ENCODE measurements at regions not wholly inside any gene's neighbourhood (a gene's known extent, or its start where the extent isn't known, plus 50 kb on each side); places are given as distances from the start of the nearest gene placed in this dataset.

GRCh38 chr6:95243053-95243452 is 334.3 kb upstream of the MANEA start:
- DNase-seq: no peak
- no peaks in the 10 kb centered on the region for H3K36me3 Mint-ChIP-seq (ENCODE audit: insufficient read depth)
- no peak overlapping the region for H3K4me3 Mint-ChIP-seq

DNA sequence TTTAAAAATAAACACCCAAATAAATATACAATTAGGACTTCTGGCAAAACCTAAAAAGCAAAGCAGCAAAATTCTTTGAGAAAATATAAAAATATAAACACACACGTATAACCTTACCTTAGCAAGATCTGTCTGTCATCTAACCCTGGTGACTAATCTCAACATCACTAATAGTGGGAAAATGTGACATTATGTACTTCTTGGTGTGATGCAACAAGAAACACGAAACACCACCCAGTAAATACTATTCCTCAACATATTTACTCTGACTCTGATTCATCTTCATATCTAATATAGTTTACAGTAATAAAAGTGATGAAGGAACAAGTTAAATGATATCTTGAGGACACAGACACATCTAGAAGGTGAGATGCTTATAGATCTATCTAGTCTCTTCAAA is 332.6 kb upstream of the MANEA start:
- H3K9me3 Mint-ChIP-seq: no peaks in the 10 kb centered on the region
- ATAC-seq: no peak

More at GRCh38 chr6:95243053-95243452, 334.3 kb upstream of the MANEA start:
- Mint-ChIP-seq H3K9me3 (no peaks in the 10 kb centered on the region), H3K4me1 (ENCODE audit: low read depth) (no peaks in the 10 kb centered on the region), H3K27me3 (ENCODE audit: low read depth) (peaks cover 2% of the 10 kb centered on the region)
- ATAC-seq: no peak

DNA sequence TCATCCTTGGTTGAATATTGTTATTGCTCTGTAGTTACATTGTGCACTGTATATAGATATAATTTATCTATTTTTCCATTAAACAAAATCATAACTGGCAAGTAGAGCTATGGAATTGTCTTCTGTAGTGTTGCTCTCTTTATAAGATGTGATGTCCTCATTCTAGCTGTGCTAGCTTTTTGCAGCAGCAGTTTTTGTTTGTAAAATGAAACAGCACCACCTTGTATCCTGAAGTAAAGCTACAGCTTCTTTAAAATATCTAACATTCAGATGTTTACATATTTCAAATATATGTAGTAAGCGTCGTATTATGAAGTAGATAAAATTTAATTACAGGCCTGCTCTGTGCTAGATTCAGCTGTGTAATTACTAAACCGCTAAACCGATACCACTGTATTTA is 328.8 kb upstream of the MANEA start:
- DNase-seq (no peak), ATAC-seq (no peak)
- no peaks in the 10 kb centered on the region for H3K4me1 Mint-ChIP-seq (ENCODE audit: low read depth)
- no peaks in the 10 kb centered on the region for H3K9me3 Mint-ChIP-seq
- H3K27me3 Mint-ChIP-seq (ENCODE audit: low read depth): no peaks in the 10 kb centered on the region
- H3K4me3 Mint-ChIP-seq: no peak overlapping the region
- no peaks in the 10 kb centered on the region for H3K36me3 Mint-ChIP-seq (ENCODE audit: insufficient read depth)

More for the DNA sequence above, 332.6 kb upstream of the MANEA start:
- no peaks in the 10 kb centered on the region for H3K36me3 Mint-ChIP-seq (ENCODE audit: insufficient read depth)
- H3K4me1 Mint-ChIP-seq (ENCODE audit: low read depth): no peaks in the 10 kb centered on the region
- DNase-seq: no peak
- peaks cover 2% of the 10 kb centered on the region for H3K27me3 Mint-ChIP-seq (ENCODE audit: low read depth)
- H3K4me3 Mint-ChIP-seq: no peak overlapping the region

DNA sequence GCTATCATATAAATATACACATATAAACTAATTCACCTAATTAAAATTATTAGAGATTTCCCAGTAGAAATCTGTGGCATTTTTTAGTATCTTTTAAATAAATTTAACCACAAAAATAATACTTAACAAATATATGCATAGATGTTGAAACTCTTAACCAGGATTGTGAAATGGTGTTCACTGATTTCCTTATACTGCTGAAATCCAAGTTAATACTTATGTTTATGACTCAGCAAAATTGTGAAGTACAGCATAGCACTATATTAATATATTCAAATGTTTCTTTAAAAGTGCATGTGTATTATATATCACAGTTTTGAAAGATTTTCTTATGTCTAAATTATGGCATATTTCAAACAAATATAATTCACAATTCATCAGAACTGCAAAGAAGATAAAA is 328.2 kb upstream of the MANEA start:
- ATAC-seq (no peak), DNase-seq (no peak)
- no peak overlapping the region for H3K4me3 Mint-ChIP-seq
- no peaks in the 10 kb centered on the region for H3K4me1 Mint-ChIP-seq (ENCODE audit: low read depth)
- H3K36me3 Mint-ChIP-seq (ENCODE audit: insufficient read depth): no peaks in the 10 kb centered on the region
- no peaks in the 10 kb centered on the region for H3K27me3 Mint-ChIP-seq (ENCODE audit: low read depth)
- H3K9me3 Mint-ChIP-seq: no peaks in the 10 kb centered on the region

- no peak for ATAC-seq
These were observed 327.7 kb upstream of the MANEA start for GRCh38 chr6:95249661-95250060.

GRCh38 chr6:95263840-95264239 is 313.5 kb upstream of the MANEA start:
- H3K36me3 Mint-ChIP-seq (ENCODE audit: insufficient read depth): no peaks in the 10 kb centered on the region
- ATAC-seq: no peak
- DNase-seq: no peak
- H3K4me3 Mint-ChIP-seq: no peak overlapping the region
- no peaks in the 10 kb centered on the region for H3K9me3 Mint-ChIP-seq
- no peaks in the 10 kb centered on the region for H3K4me1 Mint-ChIP-seq (ENCODE audit: low read depth)
- no peaks in the 10 kb centered on the region for H3K27me3 Mint-ChIP-seq (ENCODE audit: low read depth)

More at GRCh38 chr6:95249661-95250060, 327.7 kb upstream of the MANEA start:
- no peaks in the 10 kb centered on the region for H3K27me3 Mint-ChIP-seq (ENCODE audit: low read depth)
- no peak for DNase-seq
- no peaks in the 10 kb centered on the region for H3K9me3 Mint-ChIP-seq
- H3K4me1 Mint-ChIP-seq (ENCODE audit: low read depth): no peaks in the 10 kb centered on the region
- no peaks in the 10 kb centered on the region for H3K36me3 Mint-ChIP-seq (ENCODE audit: insufficient read depth)
- H3K4me3 Mint-ChIP-seq: no peak overlapping the region

DNA sequence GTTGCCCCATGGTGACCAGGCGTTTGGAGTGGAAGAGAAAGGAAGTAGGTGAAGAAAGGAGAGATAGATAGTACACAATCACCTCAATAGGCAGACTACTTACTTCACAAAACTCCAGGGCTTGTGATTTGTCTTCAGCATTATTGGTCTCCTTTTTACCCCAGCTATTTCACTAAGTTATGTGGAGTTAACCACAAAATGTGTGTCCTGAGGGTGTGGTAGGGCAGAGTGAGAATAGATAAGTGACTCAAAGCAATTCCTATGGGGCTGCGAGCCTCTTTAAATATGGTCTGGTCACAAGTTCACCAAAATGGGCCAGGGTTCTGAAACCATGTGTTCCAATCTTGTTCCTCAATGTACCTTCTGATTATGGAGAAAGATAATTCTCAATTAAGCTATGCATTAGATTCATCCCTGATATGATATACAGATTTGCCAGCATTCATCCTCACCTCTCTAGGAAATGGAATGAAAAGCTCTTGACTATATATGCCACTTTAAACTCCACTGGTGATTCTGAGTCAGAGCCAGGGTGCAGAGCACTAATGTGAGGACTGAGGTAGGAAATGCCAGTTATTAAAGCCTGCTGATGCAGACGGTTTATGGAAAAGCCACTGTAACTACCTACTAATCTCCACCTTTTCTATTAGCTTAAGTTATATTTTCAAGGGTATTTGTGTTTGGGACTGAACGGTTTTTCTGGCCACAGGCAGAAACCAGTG is 310.6 kb upstream of the MANEA start:
- H3K9me3 Mint-ChIP-seq: no peaks in the 10 kb centered on the region
- no peaks in the 10 kb centered on the region for H3K4me1 Mint-ChIP-seq (ENCODE audit: low read depth)
- H3K36me3 Mint-ChIP-seq (ENCODE audit: insufficient read depth): no peaks in the 10 kb centered on the region
- no peak for DNase-seq
- no peaks in the 10 kb centered on the region for H3K27me3 Mint-ChIP-seq (ENCODE audit: low read depth)
- no peak for ATAC-seq
- no peak overlapping the region for H3K4me3 Mint-ChIP-seq

- no peak for ATAC-seq
- Mint-ChIP-seq H3K4me1 (ENCODE audit: low read depth) (no peaks in the 10 kb centered on the region), H3K36me3 (ENCODE audit: insufficient read depth) (no peaks in the 10 kb centered on the region), H3K9me3 (no peaks in the 10 kb centered on the region), H3K4me3 (no peak overlapping the region), H3K27me3 (ENCODE audit: low read depth) (no peaks in the 10 kb centered on the region)
- no peak for DNase-seq
These were observed 302.6 kb upstream of the MANEA start for GRCh38 chr6:95274686-95275235.

DNA sequence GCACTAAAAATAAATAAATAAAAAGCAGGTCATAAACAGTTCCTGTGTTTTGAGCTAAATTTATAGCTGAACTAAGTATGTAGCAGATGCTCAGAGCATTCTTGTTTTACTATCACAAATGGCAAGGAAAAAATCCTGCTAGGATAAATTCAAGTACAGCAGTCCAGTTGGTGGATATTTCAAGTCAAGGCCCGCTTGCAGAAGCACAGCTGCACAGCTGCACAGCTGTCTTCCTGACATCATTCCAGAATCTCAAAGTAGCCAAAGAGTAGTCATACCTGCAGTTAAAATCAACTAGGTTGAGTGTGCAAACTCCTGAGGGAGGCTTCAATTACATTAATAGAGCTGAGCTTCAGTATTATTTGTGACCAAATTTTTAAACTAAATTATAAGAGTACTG is 297.7 kb upstream of the MANEA start:
- no peaks in the 10 kb centered on the region for H3K4me1 Mint-ChIP-seq (ENCODE audit: low read depth)
- no peak for ATAC-seq
- DNase-seq: no peak
- no peaks in the 10 kb centered on the region for H3K36me3 Mint-ChIP-seq (ENCODE audit: insufficient read depth)
- no peaks in the 10 kb centered on the region for H3K9me3 Mint-ChIP-seq
- no peak overlapping the region for H3K4me3 Mint-ChIP-seq
- no peaks in the 10 kb centered on the region for H3K27me3 Mint-ChIP-seq (ENCODE audit: low read depth)

DNA sequence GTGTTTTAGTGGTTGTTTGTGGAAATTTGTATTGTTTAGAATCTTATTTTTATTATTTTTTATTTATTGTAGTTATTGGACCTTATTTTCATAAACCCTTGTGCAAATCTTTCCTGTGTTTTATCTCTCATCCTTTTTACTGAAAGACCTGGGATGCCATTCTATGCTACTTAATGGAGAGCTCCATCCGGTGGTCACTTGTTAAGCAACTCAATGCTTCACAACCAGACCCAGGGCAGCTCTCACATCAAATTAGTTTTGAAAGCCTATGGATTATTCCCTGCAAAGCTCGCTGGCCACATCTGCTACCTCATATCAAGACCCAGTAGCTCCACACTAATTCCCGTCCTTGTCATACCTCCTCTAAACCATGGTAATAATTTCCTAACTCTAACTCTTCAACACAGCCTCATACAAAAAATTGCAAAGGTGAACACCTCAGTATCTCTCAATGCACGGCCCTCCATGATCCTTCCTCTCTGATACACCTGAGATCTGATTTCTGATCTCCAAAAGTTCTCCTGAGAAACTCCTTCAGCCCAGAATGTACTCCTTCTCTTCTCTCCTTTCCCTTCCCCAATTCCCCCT is 296.6 kb upstream of the MANEA start:
- Mint-ChIP-seq H3K36me3 (ENCODE audit: insufficient read depth) (no peaks in the 10 kb centered on the region), H3K27me3 (ENCODE audit: low read depth) (no peaks in the 10 kb centered on the region), H3K4me3 (no peak overlapping the region), H3K4me1 (ENCODE audit: low read depth) (no peaks in the 10 kb centered on the region), H3K9me3 (no peaks in the 10 kb centered on the region)
- ATAC-seq (no peak), DNase-seq (no peak)

DNA sequence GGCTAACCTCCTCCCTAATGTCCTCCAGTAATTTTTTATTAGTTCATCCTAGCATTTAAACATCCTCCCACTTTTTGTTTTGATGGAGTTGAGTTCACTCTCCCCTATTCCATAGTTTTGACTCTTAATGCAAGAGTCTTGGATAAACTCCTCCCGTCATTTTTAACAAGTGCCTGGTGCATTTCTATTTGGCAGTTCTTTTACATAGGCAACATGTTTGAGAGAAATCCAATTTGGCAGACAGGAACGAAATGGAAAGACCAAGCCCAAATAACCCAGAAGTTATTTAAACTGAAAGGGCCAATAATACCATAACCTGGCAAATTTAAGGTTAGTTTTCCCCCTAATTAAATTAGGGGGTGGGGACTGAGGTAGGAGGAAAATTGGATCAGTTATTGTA is 291.5 kb upstream of the MANEA start:
- no peaks in the 10 kb centered on the region for H3K36me3 Mint-ChIP-seq (ENCODE audit: insufficient read depth)
- no peak overlapping the region for H3K4me3 Mint-ChIP-seq
- no peaks in the 10 kb centered on the region for H3K9me3 Mint-ChIP-seq
- H3K27me3 Mint-ChIP-seq (ENCODE audit: low read depth): no peaks in the 10 kb centered on the region
- DNase-seq (no peak), ATAC-seq (no peak)
- no peaks in the 10 kb centered on the region for H3K4me1 Mint-ChIP-seq (ENCODE audit: low read depth)

DNA sequence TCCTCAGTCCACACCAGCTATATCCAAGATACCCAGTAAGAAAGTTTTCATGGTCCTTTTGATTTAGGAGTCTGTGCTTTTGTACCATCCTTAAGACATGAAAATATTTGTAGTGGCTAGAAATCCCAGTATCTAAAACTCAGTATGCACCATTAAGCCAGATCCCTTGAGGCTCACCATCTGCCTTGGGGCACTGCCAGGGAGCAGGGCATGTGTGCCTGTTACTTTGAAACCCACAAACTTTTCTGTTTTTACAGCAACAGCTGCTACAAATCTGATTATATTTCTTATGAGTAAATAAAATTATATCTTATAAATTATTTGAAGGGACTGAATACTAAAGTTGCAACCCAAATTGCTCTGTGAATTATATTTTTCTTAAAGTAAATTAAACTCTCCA is 290.5 kb upstream of the MANEA start:
- no peak for ATAC-seq

DNA sequence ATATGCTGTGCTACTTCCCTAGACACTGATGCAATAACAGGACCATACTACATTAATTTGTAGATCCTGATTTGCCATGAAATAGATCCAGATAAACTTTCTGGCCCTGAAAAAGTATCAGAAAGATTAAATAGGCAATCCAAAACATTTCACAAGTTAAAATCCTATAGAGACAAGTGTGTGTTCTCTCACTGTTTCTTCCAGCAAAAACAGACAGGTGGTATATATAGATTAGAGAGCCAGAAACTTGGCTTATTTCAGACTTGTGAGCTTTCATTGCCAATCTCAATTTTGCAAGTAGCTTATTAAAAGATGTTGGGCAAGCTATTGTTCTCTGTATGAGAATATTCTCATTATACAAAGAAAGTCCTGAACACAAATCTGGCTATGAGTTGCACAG is 289.1 kb upstream of the MANEA start:
- Mint-ChIP-seq H3K36me3 (ENCODE audit: insufficient read depth) (no peaks in the 10 kb centered on the region), H3K27me3 (ENCODE audit: low read depth) (no peaks in the 10 kb centered on the region), H3K9me3 (no peaks in the 10 kb centered on the region), H3K4me1 (ENCODE audit: low read depth) (no peaks in the 10 kb centered on the region), H3K4me3 (no peak overlapping the region)
- ATAC-seq: no peak
- DNase-seq: no peak

More for the DNA sequence above, 290.5 kb upstream of the MANEA start:
- Mint-ChIP-seq H3K27me3 (ENCODE audit: low read depth) (no peaks in the 10 kb centered on the region), H3K4me1 (ENCODE audit: low read depth) (no peaks in the 10 kb centered on the region), H3K9me3 (no peaks in the 10 kb centered on the region), H3K36me3 (ENCODE audit: insufficient read depth) (no peaks in the 10 kb centered on the region), H3K4me3 (no peak overlapping the region)
- DNase-seq: no peak

DNA sequence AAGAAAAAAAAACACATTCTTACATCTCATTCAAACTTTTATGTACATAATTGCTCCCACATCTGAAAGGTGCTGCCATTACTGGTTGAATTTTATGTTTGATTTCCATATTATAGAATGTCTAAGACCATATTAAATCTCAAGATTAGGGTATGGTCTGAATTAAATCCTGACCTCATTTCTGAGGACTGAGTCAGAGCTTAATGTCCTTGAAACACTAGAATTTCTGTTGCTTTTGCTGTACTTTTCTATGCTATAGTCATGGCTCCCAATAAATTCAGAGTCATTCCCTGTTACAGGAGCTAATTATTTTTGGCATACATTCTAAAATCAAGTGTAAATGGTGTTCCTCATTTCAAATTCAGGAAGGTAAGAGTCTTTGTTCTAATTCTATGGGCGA is 285.3 kb upstream of the MANEA start:
- no peaks in the 10 kb centered on the region for H3K9me3 Mint-ChIP-seq
- ATAC-seq (no peak), DNase-seq (no peak)
- H3K4me1 Mint-ChIP-seq (ENCODE audit: low read depth): no peaks in the 10 kb centered on the region
- H3K4me3 Mint-ChIP-seq: no peak overlapping the region
- H3K36me3 Mint-ChIP-seq (ENCODE audit: insufficient read depth): no peaks in the 10 kb centered on the region
- H3K27me3 Mint-ChIP-seq (ENCODE audit: low read depth): no peaks in the 10 kb centered on the region

GRCh38 chr6:95293257-95293656 is 284.1 kb upstream of the MANEA start:
- no peaks in the 10 kb centered on the region for H3K27me3 Mint-ChIP-seq (ENCODE audit: low read depth)
- DNase-seq: no peak
- ATAC-seq: no peak
- H3K36me3 Mint-ChIP-seq (ENCODE audit: insufficient read depth): no peaks in the 10 kb centered on the region
- no peaks in the 10 kb centered on the region for H3K4me1 Mint-ChIP-seq (ENCODE audit: low read depth)
- no peak overlapping the region for H3K4me3 Mint-ChIP-seq
- H3K9me3 Mint-ChIP-seq: no peaks in the 10 kb centered on the region
